ENCODE measurements at regions not wholly inside any gene's neighbourhood (a gene's known extent, or its start where the extent isn't known, plus 50 kb on each side); places are given as distances from the start of the nearest gene placed in this dataset.

DNA sequence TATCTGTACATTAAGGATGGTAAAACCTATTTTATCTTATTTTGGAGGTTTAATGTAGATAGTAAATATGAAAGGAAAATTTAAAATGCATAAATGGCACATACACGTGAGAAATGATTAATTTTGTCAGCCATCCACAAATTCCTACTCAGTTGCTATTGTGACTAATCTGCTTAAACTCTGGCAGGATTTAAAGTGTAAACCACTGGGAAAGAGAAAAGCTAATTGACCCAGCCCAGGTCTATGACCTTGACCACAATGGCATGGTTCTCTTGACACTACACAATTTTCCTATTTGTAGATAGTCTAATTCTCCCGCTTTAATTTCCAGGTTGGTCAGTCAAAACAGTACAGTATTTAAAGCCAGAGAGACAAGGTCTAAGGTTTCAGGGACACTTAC is 459.0 kb upstream of the KLF4 start:
- H2BK120ac ChIP-seq (ENCODE audit: low read depth, low read length), result no peak overlapping the region
- H2BK5ac ChIP-seq (ENCODE audit: low read depth, low read length, poor library complexity, severe bottlenecking), result no peak overlapping the region
- POLR2A ChIA-PET (ENCODE audit: unreplicated experiment), result no interaction called here
- dilution Hi-C loops (cut with HindIII; ENCODE audit: low sequenced_read_pairs, unreplicated experiment), result no loop called here
- no peak overlapping the region for H4K5ac ChIP-seq (ENCODE audit: low read depth, low read length)
- H3K79me1 ChIP-seq (ENCODE audit: low read depth in 1 of 2, low read length in 2 of 2), result no peaks in the 10 kb centered on the region
- no TSS peak for BruUV-seq (replicated peaks)
- in situ Hi-C loops (cut with MboI; ENCODE audit: low sequenced_read_pairs), result no loop called here
- TF ChIP-seq RAD21 (IDR thresholded peaks at IDR 0.05; ENCODE audit: low read length) (no peak), MXI1 (IDR thresholded peaks at IDR 0.05; ENCODE audit: borderline replicate concordance, low read depth, low read length) (no peak), CTCF (conservative IDR thresholded peaks at IDR 0.05; ENCODE audit: low read depth, low read length) (no peak), MAFK (IDR thresholded peaks at IDR 0.05; ENCODE audit: low read depth, low read length) (no peak), POLR2A (IDR thresholded peaks at IDR 0.05; ENCODE audit: low read depth, low read length) (no peak), CHD1 (IDR thresholded peaks at IDR 0.05; ENCODE audit: low read depth, low read length) (no peak), RFX5 (IDR thresholded peaks at IDR 0.05; ENCODE audit: low read depth, low read length) (no peak), FOS (IDR thresholded peaks at IDR 0.05; ENCODE audit: low read depth, low read length) (no peak), RCOR1 (IDR thresholded peaks at IDR 0.05; ENCODE audit: insufficient replicate concordance, low read length) (no peak), ELK1 (IDR thresholded peaks at IDR 0.05; ENCODE audit: borderline replicate concordance, low read depth, low read length) (no peak), BHLHE40 (IDR thresholded peaks at IDR 0.05; ENCODE audit: low read depth, low read length) (no peak), NFE2L2 (IDR thresholded peaks at IDR 0.05; ENCODE audit: low read depth, low read length) (no peak), CEBPB (IDR thresholded peaks at IDR 0.05; ENCODE audit: low read depth, low read length) (no peak), SMC3 (IDR thresholded peaks at IDR 0.05; ENCODE audit: low read depth, low read length) (no peak), MAZ (IDR thresholded peaks at IDR 0.05; ENCODE audit: borderline replicate concordance, low read depth, low read length) (no peak)
- TF ChIP-seq, protein P1, sequence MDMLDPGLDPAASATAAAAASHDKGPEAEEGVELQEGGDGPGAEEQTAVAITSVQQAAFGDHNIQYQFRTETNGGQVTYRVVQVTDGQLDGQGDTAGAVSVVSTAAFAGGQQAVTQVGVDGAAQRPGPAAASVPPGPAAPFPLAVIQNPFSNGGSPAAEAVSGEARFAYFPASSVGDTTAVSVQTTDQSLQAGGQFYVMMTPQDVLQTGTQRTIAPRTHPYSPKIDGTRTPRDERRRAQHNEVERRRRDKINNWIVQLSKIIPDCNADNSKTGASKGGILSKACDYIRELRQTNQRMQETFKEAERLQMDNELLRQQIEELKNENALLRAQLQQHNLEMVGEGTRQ (IDR thresholded peaks at IDR 0.05; ENCODE audit: low read depth, low read length), result no peak
- H3K4me3 ChIP-seq (ENCODE audit: insufficient read depth, low read depth, low read length), result no peak overlapping the region
- no CpG with 5 or more reads among the region's 2 CpGs for WGBS, 2 experiments (ENCODE audit: extremely low coverage in 2 of 2, insufficient read length in 1 of 2)
- H3K9me1 ChIP-seq (ENCODE audit: insufficient read depth, low read length), result no peaks in the 10 kb centered on the region
- DNase-seq, result no peak
- no peak overlapping the region for H3K9ac ChIP-seq (ENCODE audit: low read depth, low read length)
- no peaks in the 10 kb centered on the region for H3K27me3 ChIP-seq (ENCODE audit: control insufficient read depth, insufficient read depth, low read length)
- H3K23ac ChIP-seq (ENCODE audit: low read depth, low read length), result no peak overlapping the region
- intact Hi-C loops (cut with micrococcal nuclease), result no loop called here
- H3K18ac ChIP-seq (ENCODE audit: low read depth, low read length), result no peak overlapping the region
- no peak overlapping the region for H2AK9ac ChIP-seq (replicated peaks; ENCODE audit: low read depth, low read length, poor library complexity)
- no peaks in the 10 kb centered on the region for H3K9me3 ChIP-seq (ENCODE audit: control insufficient read depth, insufficient read depth, low read length)
- no peak overlapping the region for H2AK5ac ChIP-seq (ENCODE audit: low read depth, low read length)
- H4K8ac ChIP-seq (ENCODE audit: low read depth in 2 of 2, low read length in 2 of 2), result no peak overlapping the region
- H3K27ac ChIP-seq (ENCODE audit: insufficient read depth, low read length), result no peak overlapping the region
- H3K14ac ChIP-seq (replicated peaks; ENCODE audit: low read depth, low read length), result no peak overlapping the region
- no peaks in the 10 kb centered on the region for H4K20me1 ChIP-seq (ENCODE audit: insufficient read depth, low read length)
- no peak overlapping the region for H2BK20ac ChIP-seq (ENCODE audit: low read depth, low read length)
- H4K91ac ChIP-seq (ENCODE audit: insufficient read depth, low read depth, low read length), result no peak overlapping the region
- H3K4ac ChIP-seq (ENCODE audit: low read depth, low read length), result no peak overlapping the region
- H2AFZ ChIP-seq (replicated peaks; ENCODE audit: low read length, poor library complexity), result no peak overlapping the region
- H3K4me1 ChIP-seq (ENCODE audit: control insufficient read depth, insufficient read depth, low read length), result peaks cover 2% of the 10 kb centered on the region; the same call in 1 of the 2 replicates
- no peaks in the 10 kb centered on the region for H3K36me3 ChIP-seq (ENCODE audit: control insufficient read depth, insufficient read depth, low read length)
- H3K4me2 ChIP-seq (ENCODE audit: low read depth, low read length), result no peak overlapping the region
- ATAC-seq (ENCODE audit: low read depth), result no peak
- no peak overlapping the region for H2BK15ac ChIP-seq (ENCODE audit: low read depth, low read length)
- CTCF ChIA-PET, result interaction anchor here (0.6 kb wide), 1 partner anchor 473 kb away, joined by 5 read pairs; no protein-coding TSS in a partner anchor
- H3K56ac ChIP-seq (ENCODE audit: extremely low read depth, insufficient read depth, low read length), result no peak overlapping the region
